ENCODE measurements at regions not wholly inside any gene's neighbourhood (a gene's known extent, or its start where the extent isn't known, plus 50 kb on each side); places are given as distances from the start of the nearest gene placed in this dataset.
A peak's percentile ranks its signal among the peaks of the same experiment; 100 is the strongest.

- no peak for DNase-seq (ENCODE audit: low spot score in 2 of 2, unreplicated experiment in 2 of 2)
- no peak for TF ChIP-seq CTCF (IDR thresholded peaks at IDR 0.05; ENCODE audit: unreplicated experiment)
- H3K27me3 Mint-ChIP-seq (ENCODE audit: low read depth), result peaks cover 4% of the 10 kb centered on the region
Measured at GRCh38 chr17:71163121-71163812, 957.6 kb upstream of the SOX9 start.

GRCh38 chr17:71163813-71164122 lies 957.1 kb upstream of the SOX9 start:
- DNase-seq (ENCODE audit: low spot score in 2 of 2, unreplicated experiment in 2 of 2), result no peak
- Mint-ChIP-seq H3K27me3 (ENCODE audit: low read depth) (peaks cover 4% of the 10 kb centered on the region), H3K4me3 (no peak overlapping the region), H3K4me1 (peaks cover 20% of the 10 kb centered on the region), H3K27ac (no peak overlapping the region), H3K36me3 (no peaks in the 10 kb centered on the region), H3K9me3 (no peaks in the 10 kb centered on the region)
- no peak for TF ChIP-seq CTCF (IDR thresholded peaks at IDR 0.05; ENCODE audit: unreplicated experiment)

More at GRCh38 chr17:71163121-71163812, 957.6 kb upstream of the SOX9 start:
- no peak overlapping the region for H3K27ac Mint-ChIP-seq
- H3K4me3 Mint-ChIP-seq, result no peak overlapping the region
- H3K36me3 Mint-ChIP-seq, result no peaks in the 10 kb centered on the region
- peaks cover 16% of the 10 kb centered on the region for H3K4me1 Mint-ChIP-seq
- no peaks in the 10 kb centered on the region for H3K9me3 Mint-ChIP-seq

GRCh38 chr17:71164561-71164960 lies 956.3 kb upstream of the SOX9 start:
- Mint-ChIP-seq H3K27ac (no peak overlapping the region), H3K36me3 (no peaks in the 10 kb centered on the region), H3K9me3 (no peaks in the 10 kb centered on the region), H3K4me3 (no peak overlapping the region), H3K4me1 (peaks cover 20% of the 10 kb centered on the region), H3K27me3 (ENCODE audit: low read depth) (peaks cover 4% of the 10 kb centered on the region)
- TF ChIP-seq CTCF (IDR thresholded peaks at IDR 0.05; ENCODE audit: unreplicated experiment), result no peak
- DNase-seq (ENCODE audit: low spot score in 2 of 2, unreplicated experiment in 2 of 2), result no peak

GRCh38 chr17:71166311-71166710 lies 954.5 kb upstream of the SOX9 start:
- H3K9me3 Mint-ChIP-seq, result no peaks in the 10 kb centered on the region
- no peak for DNase-seq (ENCODE audit: low spot score in 2 of 2, unreplicated experiment in 2 of 2)
- no peak for TF ChIP-seq CTCF (IDR thresholded peaks at IDR 0.05; ENCODE audit: unreplicated experiment)
- H3K36me3 Mint-ChIP-seq, result no peaks in the 10 kb centered on the region
- H3K4me3 Mint-ChIP-seq, result no peak overlapping the region
- H3K27me3 Mint-ChIP-seq (ENCODE audit: low read depth), result peaks cover 2% of the 10 kb centered on the region
- no peak overlapping the region for H3K27ac Mint-ChIP-seq
- peaks cover 20% of the 10 kb centered on the region for H3K4me1 Mint-ChIP-seq

- Mint-ChIP-seq H3K36me3 (no peaks in the 10 kb centered on the region), H3K27ac (peak overlapping the region; percentile 28)
Measured at GRCh38 chr17:71168053-71168741, 952.6 kb upstream of the SOX9 start.

More at GRCh38 chr17:71168053-71168741, 952.6 kb upstream of the SOX9 start:
- TF ChIP-seq CTCF (IDR thresholded peaks at IDR 0.05; ENCODE audit: unreplicated experiment), result no peak
- H3K4me1 Mint-ChIP-seq, result peaks cover 16% of the 10 kb centered on the region
- H3K9me3 Mint-ChIP-seq, result no peaks in the 10 kb centered on the region
- no peaks in the 10 kb centered on the region for H3K27me3 Mint-ChIP-seq (ENCODE audit: low read depth)
- no peak overlapping the region for H3K4me3 Mint-ChIP-seq
- DNase-seq (ENCODE audit: low spot score in 2 of 2, unreplicated experiment in 2 of 2), result no peak
